ENCODE measurements at regions not wholly inside any gene's neighbourhood (a gene's known extent, or its start where the extent isn't known, plus 50 kb on each side); places are given as distances from the start of the nearest gene placed in this dataset.

GRCh38 chr5:53260446-53260845 is 150.9 kb upstream of the MOCS2 start:
- no peak for DNase-seq (ENCODE audit: low spot score)
- 92% methylated on average over 1 of the region's 1 CpG for WGBS
- Histone ChIP-seq H3K4me1 (ENCODE audit: control insufficient read depth in 4 of 4, insufficient read depth in 4 of 4, low read length in 3 of 4) (no peaks in the 10 kb centered on the region), H3K27ac (ENCODE audit: low read depth in 1 of 2, low read length in 2 of 2) (no peak overlapping the region), H3K9me3 (ENCODE audit: control insufficient read depth in 4 of 4, low read length in 3 of 4) (no peaks in the 10 kb centered on the region), H3K27me3 (ENCODE audit: control insufficient read depth in 4 of 4, insufficient read depth in 4 of 4, low read length in 3 of 4) (no peaks in the 10 kb centered on the region), H3K36me3 (ENCODE audit: control insufficient read depth in 4 of 4, insufficient read depth in 3 of 4, low read depth in 1 of 4, low read length in 3 of 4) (no peaks in the 10 kb centered on the region), H3K4me3 (ENCODE audit: low read depth in 1 of 3, low read length in 3 of 3) (no peak overlapping the region), H3K9ac (ENCODE audit: low read depth in 1 of 2, low read length in 2 of 2) (no peak overlapping the region)
- TF ChIP-seq FOXA1 (IDR thresholded peaks at IDR 0.05) = no peak
- TF ChIP-seq RXRA (IDR thresholded peaks at IDR 0.05) = no peak
- TF ChIP-seq HNF4A (conservative IDR thresholded peaks at IDR 0.05) = no peak
- no peak for TF ChIP-seq FOXA2 (IDR thresholded peaks at IDR 0.05)
- no peak for TF ChIP-seq EGR1 (IDR thresholded peaks at IDR 0.05; ENCODE audit: low read depth in 2 of 2)
- TF ChIP-seq NR2F2 (IDR thresholded peaks at IDR 0.05) = no peak
- TF ChIP-seq HNF4G (IDR thresholded peaks at IDR 0.05) = no peak
- no peak for TF ChIP-seq REST (IDR thresholded peaks at IDR 0.05)
- no peak for TF ChIP-seq RAD21 (IDR thresholded peaks at IDR 0.05)
- no peak for TF ChIP-seq CTCF (IDR thresholded peaks at IDR 0.05; ENCODE audit: low read depth, low read length, missing input control)

- Histone ChIP-seq H3K36me3 (ENCODE audit: control insufficient read depth in 4 of 4, insufficient read depth in 3 of 4, low read depth in 1 of 4, low read length in 3 of 4) (no peaks in the 10 kb centered on the region), H3K9ac (ENCODE audit: low read depth in 1 of 2, low read length in 2 of 2) (no peak overlapping the region), H3K9me3 (ENCODE audit: control insufficient read depth in 4 of 4, low read length in 3 of 4) (no peaks in the 10 kb centered on the region), H3K27me3 (ENCODE audit: control insufficient read depth in 4 of 4, insufficient read depth in 4 of 4, low read length in 3 of 4) (no peaks in the 10 kb centered on the region), H3K4me3 (ENCODE audit: low read depth in 1 of 3, low read length in 3 of 3) (no peak overlapping the region), H3K4me1 (ENCODE audit: control insufficient read depth in 4 of 4, insufficient read depth in 4 of 4, low read length in 3 of 4) (no peaks in the 10 kb centered on the region), H3K27ac (ENCODE audit: low read depth in 1 of 2, low read length in 2 of 2) (no peak overlapping the region)
- 56% methylated on average over 3 of the region's 3 CpGs for WGBS
- no peak for TF ChIP-seq CTCF (IDR thresholded peaks at IDR 0.05; ENCODE audit: low read depth, low read length, missing input control)
- no peak for DNase-seq (ENCODE audit: low spot score)
Measured at GRCh38 chr5:53261245-53261644, 151.7 kb upstream of the MOCS2 start.

All from liver (tissue), 8 donors.